ENCODE measurements at regions not wholly inside any gene's neighbourhood (a gene's known extent, or its start where the extent isn't known, plus 50 kb on each side); places are given as distances from the start of the nearest gene placed in this dataset.

- TF ChIP-seq, protein P1, sequence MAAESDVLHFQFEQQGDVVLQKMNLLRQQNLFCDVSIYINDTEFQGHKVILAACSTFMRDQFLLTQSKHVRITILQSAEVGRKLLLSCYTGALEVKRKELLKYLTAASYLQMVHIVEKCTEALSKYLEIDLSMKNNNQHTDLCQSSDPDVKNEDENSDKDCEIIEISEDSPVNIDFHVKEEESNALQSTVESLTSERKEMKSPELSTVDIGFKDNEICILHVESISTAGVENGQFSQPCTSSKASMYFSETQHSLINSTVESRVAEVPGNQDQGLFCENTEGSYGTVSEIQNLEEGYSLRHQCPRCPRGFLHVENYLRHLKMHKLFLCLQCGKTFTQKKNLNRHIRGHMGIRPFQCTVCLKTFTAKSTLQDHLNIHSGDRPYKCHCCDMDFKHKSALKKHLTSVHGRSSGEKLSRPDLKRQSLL (tag by site-specific recombination; IDR thresholded peaks at IDR 0.05): no peak
- TF ChIP-seq ZNF184 (tag by site-specific recombination; IDR thresholded peaks at IDR 0.05) (no peak), ZNF449 (tag by site-specific recombination; IDR thresholded peaks at IDR 0.05) (no peak), ZNF704 (tag by site-specific recombination; IDR thresholded peaks at IDR 0.05) (no peak), EGR2 (tag by site-specific recombination; IDR thresholded peaks at IDR 0.05; ENCODE audit: low read depth) (no peak), ZNF366 (tag by site-specific recombination; conservative IDR thresholded peaks at IDR 0.05) (no peak), ZNF548 (tag by site-specific recombination; IDR thresholded peaks at IDR 0.05) (no peak)
- TF ChIP-seq, protein P2, sequence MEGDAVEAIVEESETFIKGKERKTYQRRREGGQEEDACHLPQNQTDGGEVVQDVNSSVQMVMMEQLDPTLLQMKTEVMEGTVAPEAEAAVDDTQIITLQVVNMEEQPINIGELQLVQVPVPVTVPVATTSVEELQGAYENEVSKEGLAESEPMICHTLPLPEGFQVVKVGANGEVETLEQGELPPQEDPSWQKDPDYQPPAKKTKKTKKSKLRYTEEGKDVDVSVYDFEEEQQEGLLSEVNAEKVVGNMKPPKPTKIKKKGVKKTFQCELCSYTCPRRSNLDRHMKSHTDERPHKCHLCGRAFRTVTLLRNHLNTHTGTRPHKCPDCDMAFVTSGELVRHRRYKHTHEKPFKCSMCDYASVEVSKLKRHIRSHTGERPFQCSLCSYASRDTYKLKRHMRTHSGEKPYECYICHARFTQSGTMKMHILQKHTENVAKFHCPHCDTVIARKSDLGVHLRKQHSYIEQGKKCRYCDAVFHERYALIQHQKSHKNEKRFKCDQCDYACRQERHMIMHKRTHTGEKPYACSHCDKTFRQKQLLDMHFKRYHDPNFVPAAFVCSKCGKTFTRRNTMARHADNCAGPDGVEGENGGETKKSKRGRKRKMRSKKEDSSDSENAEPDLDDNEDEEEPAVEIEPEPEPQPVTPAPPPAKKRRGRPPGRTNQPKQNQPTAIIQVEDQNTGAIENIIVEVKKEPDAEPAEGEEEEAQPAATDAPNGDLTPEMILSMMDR (tag by site-specific recombination; IDR thresholded peaks at IDR 0.05): no peak
Observed at GRCh38 chr7:10593080-10593479, 380.6 kb upstream of the PHF14 start.

Measured in HEK293 (cell line).